Epithelial cell of esophagus (primary cell): ENCODE measurements at regions not wholly inside any gene's neighbourhood (a gene's known extent, or its start where the extent isn't known, plus 50 kb on each side); places are given as distances from the start of the nearest gene placed in this dataset.

Source experiments
- DNase-seq: peaks from one replicate; pipeline ENCODE4 v3.0.0; 2010; ENCODE audit warnings: low read depth
- H3K4me3 ChIP-seq: 2 replicates; pipeline ENCODE4 v1.5.1; 2011; ENCODE audit warnings: mild to moderate bottlenecking, low read length, control low read depth
- CTCF ChIP-seq: IDR thresholded peaks from 2 replicates; pipeline ENCODE4 v1.5.1; 2011; ENCODE audit warnings: low read depth, mild to moderate bottlenecking, low read length, control low read depth, inconsistent platforms; ENCODE audit not compliant: insufficient read depth; ENCODE audit errors: missing control alignments

- peak; percentile 98 for TF ChIP-seq CTCF
- no peak overlapping the region for H3K4me3 ChIP-seq
- peak; percentile 81 for DNase-seq
Observed at GRCh38 chr17:77542551-77543490, 402.1 kb downstream of the SEC14L1 start.

- no peak for DNase-seq
- H3K4me3 ChIP-seq, result no peak overlapping the region
Observed at GRCh38 chr17:77543801-77544200, 403.0 kb downstream of the SEC14L1 start.

GRCh38 chr17:77544347-77545110 lies 403.8 kb downstream of the SEC14L1 start:
- no peak for DNase-seq
- H3K4me3 ChIP-seq, result no peak overlapping the region
- TF ChIP-seq CTCF, result no peak

More at GRCh38 chr17:77543801-77544200, 403.0 kb downstream of the SEC14L1 start:
- no peak for TF ChIP-seq CTCF

- no peak overlapping the region for H3K4me3 ChIP-seq
- no peak for TF ChIP-seq CTCF
- no peak for DNase-seq
Observed at GRCh38 chr17:77546772-77547241, 406.0 kb downstream of the SEC14L1 start.

- TF ChIP-seq CTCF, result no peak
- H3K4me3 ChIP-seq, result no peak overlapping the region
- no peak for DNase-seq
Observed at GRCh38 chr17:77548967-77549366, 408.2 kb downstream of the SEC14L1 start.

GRCh38 chr17:77549726-77550366 lies 408.7 kb upstream of the TNRC6C start:
- no peak for TF ChIP-seq CTCF
- DNase-seq, result no peak
- no peak overlapping the region for H3K4me3 ChIP-seq
